IPS-11a (cell line): ENCODE measurements at regions not wholly inside any gene's neighbourhood (a gene's known extent, or its start where the extent isn't known, plus 50 kb on each side); places are given as distances from the start of the nearest gene placed in this dataset.
"Not testable (repeated sequence)": the region's sequence is repeated elsewhere in the genome, so short reads cannot be mapped to it uniquely, and the experiment has no call there.

Experiments
- H3K4me3 ChIP-seq: one replicate; pipeline ENCODE4 v1.5.1; 2013; ENCODE audit warnings: low read depth, low read length, control low read depth

DNA sequence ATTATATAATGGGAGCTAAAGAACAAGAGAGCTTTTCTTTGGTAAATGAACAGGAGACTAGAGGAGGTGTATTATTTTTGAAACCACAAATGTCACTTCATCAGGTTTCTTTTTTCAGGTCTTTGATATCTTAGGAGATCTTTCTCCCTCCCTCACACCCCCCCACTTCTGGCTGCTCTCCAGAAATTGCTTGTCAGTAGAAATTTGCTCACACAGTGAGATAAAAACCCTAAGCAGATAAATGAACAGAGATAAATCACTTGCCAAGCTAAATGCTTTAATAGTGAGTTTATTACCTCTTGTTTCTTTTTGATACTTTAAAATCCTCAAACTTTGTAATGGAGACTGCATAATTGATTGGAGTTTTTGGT is 421.2 kb upstream of the TENM3 start:
- no peak overlapping the region for H3K4me3 ChIP-seq

DNA sequence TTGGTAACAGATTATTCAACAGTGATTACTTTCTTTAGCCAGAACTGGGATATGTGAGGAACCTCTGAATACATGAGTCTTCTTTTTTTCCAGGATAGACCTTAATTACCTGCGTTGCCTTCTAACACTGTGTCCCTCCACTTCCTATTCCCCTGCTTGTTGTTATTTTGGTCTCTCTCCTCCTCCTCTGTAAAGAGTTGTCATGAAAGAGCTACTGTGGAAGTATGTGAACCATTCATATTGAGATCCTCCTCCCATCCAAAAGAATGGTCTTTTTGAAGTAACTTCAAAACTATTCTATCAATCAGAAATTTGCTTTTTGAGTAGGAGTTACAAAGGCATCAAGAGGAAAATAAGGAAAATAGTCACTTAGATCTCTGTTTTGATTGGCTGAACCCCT is 420.0 kb upstream of the TENM3 start:
- no peak overlapping the region for H3K4me3 ChIP-seq

- H3K4me3 ChIP-seq = no peak overlapping the region
Observed at GRCh38 chr4:181823645-181824044, 419.6 kb upstream of the TENM3 start.

DNA sequence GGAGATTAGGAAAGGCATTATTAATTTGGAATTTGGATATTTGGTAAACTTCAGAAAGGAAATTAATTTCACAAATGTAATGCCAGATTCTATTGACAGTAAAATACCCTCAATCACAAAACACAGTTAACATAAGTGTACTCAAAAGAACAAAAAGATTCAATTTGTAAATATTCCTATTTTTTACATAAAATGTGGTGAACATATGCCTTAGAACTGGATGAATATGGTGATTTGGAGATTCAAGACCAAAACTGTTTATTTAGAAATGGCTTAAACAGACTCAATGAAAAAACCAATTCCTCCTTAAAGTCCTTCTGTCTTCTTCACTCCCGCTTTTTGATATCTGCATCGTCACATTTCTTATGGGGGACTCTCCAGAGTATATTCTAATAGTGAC is 417.6 kb upstream of the TENM3 start:
- H3K4me3 ChIP-seq = no peak overlapping the region

DNA sequence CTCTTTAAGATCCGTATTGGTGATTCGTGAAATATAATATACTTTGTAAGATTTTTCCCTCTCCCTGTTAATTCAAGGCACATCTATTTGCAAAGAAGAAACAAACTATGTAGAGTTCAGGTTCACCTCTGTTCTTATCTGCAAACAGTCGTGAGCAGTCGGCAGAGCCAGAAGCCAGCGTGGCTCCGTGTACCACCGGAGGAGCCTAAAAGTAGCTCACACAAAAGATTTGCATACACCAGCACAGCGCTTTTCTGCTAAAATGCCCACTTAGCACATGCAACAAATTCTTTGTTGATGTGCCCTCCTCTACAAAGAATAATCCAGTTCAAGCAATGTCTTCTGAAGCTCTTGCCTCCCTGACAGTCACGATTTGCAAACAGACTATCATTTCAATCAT is 416.0 kb upstream of the TENM3 start:
- no peak overlapping the region for H3K4me3 ChIP-seq

DNA sequence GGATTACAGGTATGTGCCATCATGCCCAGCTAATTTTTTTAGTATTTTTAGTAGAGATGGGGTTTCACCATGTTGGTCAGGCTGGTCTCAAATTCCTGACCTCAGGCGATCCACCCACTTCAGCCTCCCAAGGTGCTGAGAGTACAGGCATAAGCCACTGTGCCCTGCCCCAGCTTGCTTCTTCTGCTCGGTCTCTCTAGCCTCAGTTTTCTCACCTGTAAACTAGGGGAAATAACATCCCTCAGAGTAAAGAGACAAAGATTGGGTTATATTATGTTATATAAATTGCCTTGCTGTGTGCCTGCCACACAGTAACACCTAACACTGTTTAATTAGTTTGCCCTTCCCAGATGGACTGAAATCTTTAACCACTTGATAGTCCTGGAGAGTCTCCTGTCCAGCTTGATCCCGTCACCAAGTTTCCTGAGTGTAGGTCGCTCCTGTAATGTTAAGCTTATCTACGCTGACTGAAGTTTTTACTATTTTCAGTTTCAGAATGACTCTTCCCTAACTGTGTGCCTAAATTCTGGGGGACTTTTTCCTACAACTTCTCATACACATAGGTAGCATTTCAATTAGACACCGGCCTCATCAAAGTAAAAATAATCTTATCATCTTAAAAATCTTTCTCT is 412.7 kb upstream of the TENM3 start:
- no peak overlapping the region for H3K4me3 ChIP-seq

- no peak overlapping the region for H3K4me3 ChIP-seq
Observed at GRCh38 chr4:181834071-181834470, 409.1 kb upstream of the TENM3 start.

DNA sequence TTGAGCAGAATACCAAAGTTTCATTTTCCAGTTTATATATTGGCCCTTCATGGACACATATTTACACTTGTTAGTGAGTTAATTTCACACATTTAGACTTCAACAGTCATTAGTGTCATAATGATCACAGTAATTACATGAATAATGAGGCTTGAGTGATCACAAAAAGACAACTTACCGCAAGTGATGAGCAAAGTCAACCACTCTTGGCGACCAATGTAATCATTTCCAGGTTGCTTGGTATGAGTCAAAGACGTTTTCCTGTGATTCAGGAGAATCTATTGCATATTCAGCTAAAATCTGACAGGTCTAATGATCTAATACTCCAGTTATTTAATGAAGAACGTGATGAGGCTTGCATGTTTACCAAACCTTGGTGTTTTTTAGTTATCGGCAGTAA is 407.9 kb upstream of the TENM3 start:
- no peak overlapping the region for H3K4me3 ChIP-seq

GRCh38 chr4:181838253-181838652 is 404.9 kb upstream of the TENM3 start:
- no peak overlapping the region for H3K4me3 ChIP-seq

GRCh38 chr4:181843797-181844196 is 399.4 kb upstream of the TENM3 start:
- H3K4me3 ChIP-seq = not testable (repeated sequence)

GRCh38 chr4:181845617-181846016 is 397.6 kb upstream of the TENM3 start:
- no peak overlapping the region for H3K4me3 ChIP-seq

DNA sequence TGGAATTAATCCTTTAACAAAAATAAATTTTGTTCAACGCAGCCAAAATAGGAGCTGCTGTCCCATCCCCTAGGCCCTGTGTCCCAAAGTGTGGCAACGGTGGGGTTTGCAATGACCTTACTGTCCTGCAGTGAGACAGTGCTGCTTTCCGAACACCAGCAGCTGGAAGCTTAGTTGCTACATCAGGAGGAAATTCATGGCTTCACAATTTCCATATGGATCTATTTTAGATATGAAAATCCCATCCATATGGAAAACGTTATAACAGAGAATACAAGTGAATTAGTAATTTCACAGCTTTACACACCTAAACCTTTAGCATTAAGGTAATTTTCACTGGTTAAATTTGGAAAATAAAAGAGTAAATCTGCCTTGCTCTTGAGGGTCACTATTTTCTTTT is 396.3 kb upstream of the TENM3 start:
- no peak overlapping the region for H3K4me3 ChIP-seq

DNA sequence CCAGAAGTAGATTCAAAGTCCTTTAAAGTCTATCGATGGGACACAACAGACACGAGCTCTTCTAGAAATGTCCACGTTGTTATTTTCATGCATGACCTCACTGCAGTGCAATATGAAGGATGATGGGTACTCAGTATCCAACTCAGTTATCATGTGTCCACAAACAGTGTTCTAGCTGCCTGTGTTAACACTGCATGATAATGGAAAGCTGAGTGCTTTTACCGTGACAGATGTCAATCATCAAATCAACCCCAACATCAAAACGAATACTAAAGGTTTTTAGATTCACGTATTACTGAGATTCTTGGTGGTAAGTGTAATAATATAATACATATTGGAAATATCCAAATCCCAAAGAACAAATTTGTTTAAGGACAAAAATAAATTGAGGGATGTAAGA is 394.8 kb upstream of the TENM3 start:
- no peak overlapping the region for H3K4me3 ChIP-seq

GRCh38 chr4:181849472-181849871 is 393.7 kb upstream of the TENM3 start:
- no peak overlapping the region for H3K4me3 ChIP-seq

DNA sequence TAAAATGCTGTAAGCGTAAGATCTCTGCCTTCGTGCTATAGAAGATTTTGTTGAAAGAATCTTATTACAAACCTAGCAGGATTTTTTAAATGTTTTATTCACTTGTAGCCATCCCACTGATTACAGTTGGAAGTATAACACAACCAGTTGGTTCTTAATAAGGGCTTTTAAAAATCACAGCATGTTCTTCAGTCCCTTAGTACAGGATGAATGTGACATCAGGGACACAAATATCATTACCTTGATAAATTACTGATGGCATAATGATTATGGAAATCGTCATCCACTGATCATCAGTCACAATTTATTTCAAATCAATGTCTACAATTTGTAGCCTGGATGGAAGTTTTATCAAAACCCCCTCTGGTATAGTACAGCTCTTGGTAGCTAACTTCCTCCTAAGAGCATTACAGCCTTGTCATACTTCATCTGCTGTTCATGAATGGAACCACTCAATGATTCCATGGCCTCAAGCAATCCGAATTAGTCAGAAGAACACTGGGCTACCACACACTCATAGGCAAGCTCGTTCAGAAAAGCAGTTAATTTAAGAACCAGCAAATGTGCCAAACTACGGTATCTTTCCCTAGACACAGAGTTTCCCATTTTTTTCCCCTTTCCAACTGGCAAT is 389.2 kb upstream of the TENM3 start:
- no peak overlapping the region for H3K4me3 ChIP-seq

- H3K4me3 ChIP-seq = no peak overlapping the region
Observed at GRCh38 chr4:181855307-181855706, 387.9 kb upstream of the TENM3 start.

GRCh38 chr4:181857471-181857870 is 385.7 kb upstream of the TENM3 start:
- not testable (repeated sequence) for H3K4me3 ChIP-seq

DNA sequence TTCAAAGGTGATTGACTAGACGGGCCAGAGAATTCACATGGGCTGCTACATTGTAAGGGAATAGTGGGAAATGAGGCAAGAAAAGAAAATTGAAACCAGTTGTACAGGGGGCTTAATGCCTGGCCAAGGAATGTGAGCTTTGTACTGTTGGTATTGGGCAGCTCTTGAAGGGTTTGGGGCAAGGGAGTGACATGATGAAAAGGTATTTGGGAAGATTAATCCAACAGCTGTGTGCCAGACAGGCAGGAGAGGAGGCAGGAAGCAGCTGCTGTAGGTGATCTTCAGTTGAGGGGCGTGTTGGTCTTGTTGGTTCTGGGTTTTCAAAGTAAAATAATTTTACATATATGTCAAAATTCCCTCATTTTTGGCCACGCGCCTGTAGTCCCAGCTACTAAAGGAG is 384.5 kb upstream of the TENM3 start:
- H3K4me3 ChIP-seq = no peak overlapping the region

GRCh38 chr4:181859439-181859838 is 383.8 kb upstream of the TENM3 start:
- H3K4me3 ChIP-seq = no peak overlapping the region

DNA sequence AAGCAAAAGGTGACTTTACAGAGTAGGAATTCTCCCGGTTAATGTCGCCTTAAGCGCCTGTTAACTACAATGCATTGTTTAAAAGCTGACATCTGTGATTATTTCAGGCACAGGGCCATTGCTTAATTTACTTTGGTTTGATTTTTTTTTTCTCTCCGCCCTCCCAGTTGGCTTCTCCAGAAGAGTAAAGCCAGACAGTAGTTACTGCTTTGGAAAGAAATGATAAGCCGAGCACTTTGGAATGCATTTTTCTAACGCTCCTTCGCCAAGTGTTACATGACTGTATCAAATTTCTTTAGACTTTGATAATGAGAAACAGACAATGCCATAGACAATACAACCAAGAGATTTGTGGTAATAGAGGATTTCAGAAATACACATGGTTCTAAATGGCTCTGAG is 383.0 kb upstream of the TENM3 start:
- no peak overlapping the region for H3K4me3 ChIP-seq

GRCh38 chr4:181860668-181861067 is 382.5 kb upstream of the TENM3 start:
- H3K4me3 ChIP-seq = no peak overlapping the region

- H3K4me3 ChIP-seq = no peak overlapping the region
Observed at GRCh38 chr4:181863856-181864255, 379.3 kb upstream of the TENM3 start.

- H3K4me3 ChIP-seq = no peak overlapping the region
Observed at GRCh38 chr4:181870326-181870725, 372.9 kb upstream of the TENM3 start.
